ENCODE measurements at regions not wholly inside any gene's neighbourhood (a gene's known extent, or its start where the extent isn't known, plus 50 kb on each side); places are given as distances from the start of the nearest gene placed in this dataset.
A peak's percentile ranks its signal among the peaks of the same experiment; 100 is the strongest.

GRCh38 chr15:69719527-69720240 is 267.1 kb downstream of the RPLP1 start:
- TF ChIP-seq, protein P1, sequence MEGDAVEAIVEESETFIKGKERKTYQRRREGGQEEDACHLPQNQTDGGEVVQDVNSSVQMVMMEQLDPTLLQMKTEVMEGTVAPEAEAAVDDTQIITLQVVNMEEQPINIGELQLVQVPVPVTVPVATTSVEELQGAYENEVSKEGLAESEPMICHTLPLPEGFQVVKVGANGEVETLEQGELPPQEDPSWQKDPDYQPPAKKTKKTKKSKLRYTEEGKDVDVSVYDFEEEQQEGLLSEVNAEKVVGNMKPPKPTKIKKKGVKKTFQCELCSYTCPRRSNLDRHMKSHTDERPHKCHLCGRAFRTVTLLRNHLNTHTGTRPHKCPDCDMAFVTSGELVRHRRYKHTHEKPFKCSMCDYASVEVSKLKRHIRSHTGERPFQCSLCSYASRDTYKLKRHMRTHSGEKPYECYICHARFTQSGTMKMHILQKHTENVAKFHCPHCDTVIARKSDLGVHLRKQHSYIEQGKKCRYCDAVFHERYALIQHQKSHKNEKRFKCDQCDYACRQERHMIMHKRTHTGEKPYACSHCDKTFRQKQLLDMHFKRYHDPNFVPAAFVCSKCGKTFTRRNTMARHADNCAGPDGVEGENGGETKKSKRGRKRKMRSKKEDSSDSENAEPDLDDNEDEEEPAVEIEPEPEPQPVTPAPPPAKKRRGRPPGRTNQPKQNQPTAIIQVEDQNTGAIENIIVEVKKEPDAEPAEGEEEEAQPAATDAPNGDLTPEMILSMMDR (IDR thresholded peaks at IDR 0.05; ENCODE audit: low read depth, low read length) = no peak
- no peak for DNase-seq
- Histone ChIP-seq H3K4me3 (ENCODE audit: low read depth, low read length) (no peak overlapping the region), H3K36me3 (no peaks in the 10 kb centered on the region), H3K27me3 (ENCODE audit: insufficient read depth, low read depth, severe bottlenecking) (no peaks in the 10 kb centered on the region), H3K27ac (no peak overlapping the region), H3K9me3 (ENCODE audit: severe bottlenecking) (no peaks in the 10 kb centered on the region)

DNA sequence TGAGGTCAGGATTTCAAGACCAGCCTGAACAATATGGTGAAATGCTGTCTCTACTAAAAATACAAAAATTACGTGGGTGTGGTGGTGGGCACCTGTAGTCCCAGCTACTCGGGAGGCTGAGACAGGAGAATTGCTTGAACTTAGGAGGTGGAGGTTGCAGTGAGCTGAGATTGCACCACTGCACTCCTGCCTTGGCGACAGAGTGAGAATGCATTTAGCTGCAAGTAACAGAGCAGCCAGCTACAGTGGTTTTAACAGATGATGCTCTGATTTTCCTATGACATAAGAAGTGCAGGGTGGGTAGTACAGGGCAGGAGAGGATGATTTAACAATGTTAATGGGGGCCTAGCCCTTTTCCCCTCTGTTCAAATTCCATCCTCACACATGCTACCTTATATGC is 267.9 kb downstream of the RPLP1 start:
- Histone ChIP-seq H3K36me3 (no peaks in the 10 kb centered on the region), H3K4me3 (ENCODE audit: low read depth, low read length) (no peak overlapping the region), H3K27ac (no peak overlapping the region), H3K27me3 (ENCODE audit: insufficient read depth, low read depth, severe bottlenecking) (no peaks in the 10 kb centered on the region), H3K9me3 (ENCODE audit: severe bottlenecking) (no peaks in the 10 kb centered on the region)
- no peak for DNase-seq
- TF ChIP-seq, protein P1 (IDR thresholded peaks at IDR 0.05; ENCODE audit: low read depth, low read length) = no peak

DNA sequence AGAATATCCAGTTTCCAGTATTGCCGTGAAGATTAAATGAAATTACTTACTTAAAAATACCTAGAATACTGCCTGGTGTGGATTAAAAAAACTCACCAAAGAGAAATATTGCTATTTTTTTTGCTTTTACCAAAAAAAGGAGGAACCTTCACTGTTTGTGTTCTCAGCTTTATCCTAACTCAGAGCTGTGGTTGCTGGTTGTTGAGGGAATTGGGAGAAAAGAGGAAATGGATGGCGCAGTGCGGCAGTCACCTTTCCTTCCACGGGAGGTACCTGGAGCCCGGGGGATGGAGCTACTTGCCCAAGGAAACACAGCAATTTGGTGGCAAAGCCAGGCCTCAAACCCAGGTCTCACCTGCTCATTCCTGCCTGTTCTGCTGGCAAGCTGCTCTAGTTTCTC is 270.3 kb downstream of the RPLP1 start:
- no peak overlapping the region for H3K27ac ChIP-seq
- H3K9me3 ChIP-seq (ENCODE audit: severe bottlenecking) = no peaks in the 10 kb centered on the region
- H3K4me3 ChIP-seq (ENCODE audit: low read depth, low read length) = no peak overlapping the region
- TF ChIP-seq, protein P1 (IDR thresholded peaks at IDR 0.05; ENCODE audit: low read depth, low read length) = no peak
- no peak for DNase-seq
- H3K27me3 ChIP-seq (ENCODE audit: insufficient read depth, low read depth, severe bottlenecking) = no peaks in the 10 kb centered on the region
- no peaks in the 10 kb centered on the region for H3K36me3 ChIP-seq

- Histone ChIP-seq H3K27ac (no peak overlapping the region), H3K27me3 (ENCODE audit: insufficient read depth, low read depth, severe bottlenecking) (no peaks in the 10 kb centered on the region), H3K36me3 (no peaks in the 10 kb centered on the region), H3K9me3 (ENCODE audit: severe bottlenecking) (no peaks in the 10 kb centered on the region), H3K4me3 (ENCODE audit: low read depth, low read length) (no peak overlapping the region)
- DNase-seq = peak; percentile 29
- TF ChIP-seq, protein P1 (IDR thresholded peaks at IDR 0.05; ENCODE audit: low read depth, low read length) = peak; percentile 65
These were observed 270.9 kb downstream of the RPLP1 start for GRCh38 chr15:69723404-69724096.

DNA sequence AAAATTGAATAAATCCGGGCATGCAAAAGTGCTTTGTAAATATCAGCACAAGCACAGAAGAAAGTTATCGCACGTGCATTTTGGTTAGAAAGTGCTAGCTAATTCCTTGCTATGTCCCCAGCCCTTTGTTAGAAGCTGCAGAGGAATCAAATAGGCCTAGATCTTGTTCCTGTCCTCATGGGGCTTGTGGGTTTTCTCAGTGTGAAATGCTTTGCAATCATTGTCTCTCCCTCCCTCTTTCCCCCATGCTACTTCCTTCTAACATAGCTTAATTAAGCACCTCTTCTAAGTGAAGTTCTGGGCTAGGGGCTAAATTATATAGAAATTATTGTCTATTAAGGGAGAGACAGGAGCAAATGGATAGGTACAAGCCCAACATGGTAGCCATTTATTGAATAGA is 271.7 kb downstream of the RPLP1 start:
- no peaks in the 10 kb centered on the region for H3K36me3 ChIP-seq
- H3K4me3 ChIP-seq (ENCODE audit: low read depth, low read length) = no peak overlapping the region
- TF ChIP-seq, protein P1 (IDR thresholded peaks at IDR 0.05; ENCODE audit: low read depth, low read length) = no peak
- H3K27me3 ChIP-seq (ENCODE audit: insufficient read depth, low read depth, severe bottlenecking) = no peaks in the 10 kb centered on the region
- no peak for DNase-seq
- H3K27ac ChIP-seq = no peak overlapping the region
- no peaks in the 10 kb centered on the region for H3K9me3 ChIP-seq (ENCODE audit: severe bottlenecking)

Measured in WERI-Rb-1 (cell line).